Activated CD4-positive, alpha-beta memory T cell treated with anti-CD3 and anti-CD28 coated beads, Interleukin-2, amount 10 ng/mL, durations not matched to agents 7 days and 5 days (primary cell): ENCODE measurements at regions not wholly inside any gene's neighbourhood (a gene's known extent, or its start where the extent isn't known, plus 50 kb on each side); places are given as distances from the start of the nearest gene placed in this dataset.
"Not testable (repeated sequence)": the region's sequence is repeated elsewhere in the genome, so short reads cannot be mapped to it uniquely, and the experiment has no call there.

Experiments
- CTCF ChIA-PET: fragments of 350-600 bp; sonication (Branson Sonifier 250); formaldehyde crosslinking; loops from one replicate; lab custom pipeline; 2021; ENCODE audit warnings: antibody characterized with exemption, inconsistent platforms; lab: Charles Lee
- POLR2A ChIA-PET: fragments of 350-600 bp; sonication (Branson Sonifier 250); formaldehyde crosslinking; loops from one replicate; lab custom pipeline; 2021; ENCODE audit warnings: antibody characterized with exemption; lab: Charles Lee
- DNase-seq: peaks from one replicate; pipeline ENCODE4 v3.0.0-alpha.2; 2020
- H3K27ac Mint-ChIP-seq: one replicate; pipeline ENCODE4 v1.8.0; 2021; ENCODE audit warnings: mild to moderate bottlenecking, mixed read lengths
- H3K27me3 Mint-ChIP-seq: one replicate; pipeline ENCODE4 v1.8.0; 2021; ENCODE audit warnings: mixed read lengths
- H3K36me3 Mint-ChIP-seq: one replicate; pipeline ENCODE4 v1.8.0; 2021; ENCODE audit warnings: low read depth, mixed read lengths
- H3K4me1 Mint-ChIP-seq: one replicate; pipeline ENCODE4 v1.8.0; 2021; ENCODE audit warnings: mixed read lengths
- H3K4me3 Mint-ChIP-seq: one replicate; pipeline ENCODE4 v1.8.0; 2021; ENCODE audit warnings: mild to moderate bottlenecking, mixed read lengths
- H3K9me3 Mint-ChIP-seq: one replicate; pipeline ENCODE4 v1.8.0; 2021; ENCODE audit warnings: mixed read lengths

DNA sequence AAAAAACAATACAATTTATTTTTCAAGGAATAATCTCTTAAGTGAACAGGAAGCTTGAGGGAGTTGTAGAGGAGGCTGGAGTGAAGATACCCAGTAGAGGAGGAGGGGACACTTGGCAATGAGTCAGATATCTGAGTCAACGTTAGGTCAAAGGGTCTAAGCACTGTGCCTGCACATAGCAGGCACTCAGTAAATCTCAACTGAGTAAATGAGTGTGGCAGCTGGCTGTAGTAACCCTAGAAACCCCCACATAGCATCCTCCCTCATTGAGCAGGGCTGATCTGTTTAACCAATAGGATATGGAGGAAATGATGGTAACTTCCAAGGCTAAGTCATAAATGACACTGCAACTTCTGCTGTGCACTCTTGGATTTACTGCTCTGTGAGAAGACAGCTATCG is 186.0 kb upstream of the FAM241A start:
- H3K4me3 Mint-ChIP-seq, result no peak overlapping the region
- ChIA-PET CTCF (no interaction called here), POLR2A (no interaction called here)
- no peak overlapping the region for H3K27ac Mint-ChIP-seq
- H3K36me3 Mint-ChIP-seq, result no peaks in the 10 kb centered on the region
- DNase-seq, result no peak
- H3K27me3 Mint-ChIP-seq, result no peaks in the 10 kb centered on the region
- H3K4me1 Mint-ChIP-seq, result no peaks in the 10 kb centered on the region
- no peaks in the 10 kb centered on the region for H3K9me3 Mint-ChIP-seq

DNA sequence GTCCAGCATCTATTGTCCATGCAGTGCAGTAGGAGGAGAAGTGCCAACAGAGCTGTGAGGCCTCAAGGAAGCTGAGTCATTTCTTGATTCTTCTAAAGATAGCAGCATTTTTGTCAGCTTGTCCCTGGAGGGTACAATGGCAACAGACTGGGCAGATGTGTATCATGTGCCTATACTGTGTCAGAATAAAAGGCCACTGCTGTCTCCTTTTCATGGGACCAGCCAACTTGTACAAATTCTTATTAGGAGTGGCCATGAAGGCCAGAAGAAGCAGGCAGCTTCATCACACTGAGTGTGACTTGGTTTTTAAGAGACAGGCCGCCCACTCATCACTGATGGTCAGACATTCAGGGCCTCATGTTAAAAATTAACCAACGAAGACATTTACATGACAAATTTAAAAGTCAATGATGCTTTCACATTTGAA is 185.0 kb upstream of the FAM241A start:
- DNase-seq, result no peak
- ChIA-PET CTCF (no interaction called here), POLR2A (no interaction called here)
- Mint-ChIP-seq H3K27ac (no peak overlapping the region), H3K4me1 (no peaks in the 10 kb centered on the region), H3K9me3 (no peaks in the 10 kb centered on the region), H3K4me3 (no peak overlapping the region), H3K36me3 (no peaks in the 10 kb centered on the region), H3K27me3 (no peaks in the 10 kb centered on the region)

GRCh38 chr4:111961026-111961425 is 184.2 kb upstream of the FAM241A start:
- not testable (repeated sequence) for H3K4me1 Mint-ChIP-seq

GRCh38 chr4:111961809-111962208 is 183.4 kb upstream of the FAM241A start:
- Mint-ChIP-seq H3K27ac (no peak overlapping the region), H3K9me3 (no peaks in the 10 kb centered on the region), H3K4me1 (no peaks in the 10 kb centered on the region), H3K27me3 (no peaks in the 10 kb centered on the region), H3K36me3 (no peaks in the 10 kb centered on the region), H3K4me3 (no peak overlapping the region)
- CTCF ChIA-PET, result no interaction called here
- POLR2A ChIA-PET, result no interaction called here
- no peak for DNase-seq

More at GRCh38 chr4:111961026-111961425, 184.2 kb upstream of the FAM241A start:
- H3K36me3 Mint-ChIP-seq, H3K4me3 Mint-ChIP-seq, DNase-seq, H3K27me3 Mint-ChIP-seq, H3K9me3 Mint-ChIP-seq, CTCF ChIA-PET, H3K27ac Mint-ChIP-seq: not testable (repeated sequence)
- POLR2A ChIA-PET, result interaction anchor here (0.6 kb wide), 1 partner anchor 336 kb away, joined by 3 read pairs; the partner anchor contains the start of gene ALPK1

DNA sequence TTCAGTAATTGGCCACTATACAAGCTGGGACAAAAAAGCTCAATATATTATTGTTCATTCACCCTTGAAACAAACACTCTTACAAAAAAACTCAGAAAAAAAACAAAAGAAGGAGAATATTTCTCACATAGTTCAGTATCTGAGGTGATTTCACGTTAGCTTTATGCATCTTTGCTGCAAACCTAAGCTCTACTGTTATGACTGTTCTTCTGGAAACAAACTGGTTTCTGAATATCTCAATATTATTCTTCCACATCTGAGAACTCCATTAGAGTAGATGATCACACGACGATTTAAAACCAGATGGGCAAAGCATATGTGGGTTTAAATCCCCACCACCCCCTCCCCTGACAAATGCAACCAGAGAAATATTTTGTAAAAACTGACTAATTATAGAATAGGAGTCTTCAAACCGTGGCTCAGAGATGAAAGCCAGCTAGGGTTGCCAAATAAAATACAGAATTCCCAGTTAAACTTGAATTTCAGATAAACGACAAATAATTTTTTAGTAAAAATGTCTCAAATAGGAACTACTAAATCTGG is 182.0 kb upstream of the FAM241A start:
- Mint-ChIP-seq H3K4me1 (no peaks in the 10 kb centered on the region), H3K27ac (no peak overlapping the region), H3K27me3 (no peaks in the 10 kb centered on the region), H3K4me3 (no peak overlapping the region), H3K9me3 (no peaks in the 10 kb centered on the region), H3K36me3 (no peaks in the 10 kb centered on the region)
- ChIA-PET CTCF (no interaction called here), POLR2A (no interaction called here)
- DNase-seq, result no peak

DNA sequence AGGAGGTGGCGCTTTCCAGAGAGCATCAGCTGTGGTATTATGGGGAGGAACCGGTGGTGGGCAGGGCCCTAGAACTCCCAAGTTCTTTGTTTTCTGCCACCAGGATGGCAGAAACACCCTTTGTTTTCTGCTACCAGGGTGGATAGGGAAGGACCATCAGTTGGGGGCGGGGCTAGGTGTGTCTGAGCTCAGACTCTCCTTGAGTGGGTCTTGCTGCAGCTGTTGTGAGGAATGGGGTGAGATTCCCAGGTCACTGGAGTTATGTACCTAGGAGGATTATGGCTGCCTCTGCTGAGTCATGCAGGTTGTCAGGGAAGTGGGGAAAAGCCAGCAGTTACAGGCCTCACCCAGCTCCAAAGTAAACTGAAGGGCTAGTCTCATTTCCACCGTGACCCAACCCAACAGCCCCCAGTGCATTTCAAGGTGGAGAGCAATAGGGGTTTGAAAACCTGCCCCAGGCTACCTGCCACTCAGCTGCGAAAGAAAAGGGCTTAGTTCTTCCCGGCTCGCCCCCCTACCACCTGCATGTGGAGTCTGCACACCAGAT is 167.8 kb upstream of the FAM241A start:
- Mint-ChIP-seq H3K27me3 (peaks cover 1% of the 10 kb centered on the region), H3K36me3 (no peaks in the 10 kb centered on the region), H3K4me3 (no peak overlapping the region), H3K4me1 (no peaks in the 10 kb centered on the region), H3K9me3 (no peaks in the 10 kb centered on the region), H3K27ac (no peak overlapping the region)
- DNase-seq, result no peak
- CTCF ChIA-PET, result no interaction called here
- POLR2A ChIA-PET, result no interaction called here

GRCh38 chr4:111979921-111980320 is 165.3 kb upstream of the FAM241A start:
- Mint-ChIP-seq H3K27me3 (peaks cover 1% of the 10 kb centered on the region), H3K9me3 (no peaks in the 10 kb centered on the region), H3K4me1 (no peaks in the 10 kb centered on the region), H3K4me3 (no peak overlapping the region), H3K27ac (no peak overlapping the region), H3K36me3 (no peaks in the 10 kb centered on the region)
- ChIA-PET POLR2A (no interaction called here), CTCF (no interaction called here)
- DNase-seq, result no peak

DNA sequence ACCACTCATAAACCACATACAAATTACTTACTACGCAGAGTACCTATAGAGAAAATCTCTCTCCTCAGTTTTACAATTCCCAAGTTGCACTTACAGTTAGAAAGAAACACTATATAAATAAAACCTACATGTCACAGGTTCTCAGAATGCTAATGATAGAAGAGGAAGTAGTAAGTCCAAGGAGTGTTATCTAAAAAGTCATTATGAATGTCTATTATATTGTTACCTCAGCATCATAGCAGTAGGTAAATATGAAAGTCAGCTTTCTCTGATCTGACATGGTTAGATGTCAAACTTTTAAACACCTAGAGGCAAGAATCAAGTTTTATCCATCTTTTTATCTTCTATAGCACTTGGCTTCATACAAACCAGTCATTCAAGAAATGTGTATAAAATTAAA is 163.2 kb upstream of the FAM241A start:
- Mint-ChIP-seq H3K4me1 (no peaks in the 10 kb centered on the region), H3K27me3 (peaks cover 2% of the 10 kb centered on the region), H3K27ac (no peak overlapping the region), H3K36me3 (no peaks in the 10 kb centered on the region), H3K4me3 (no peak overlapping the region), H3K9me3 (no peaks in the 10 kb centered on the region)
- ChIA-PET POLR2A (no interaction called here), CTCF (no interaction called here)
- no peak for DNase-seq

GRCh38 chr4:111984169-111984819 is 161.0 kb upstream of the FAM241A start:
- Mint-ChIP-seq H3K27ac (no peak overlapping the region), H3K4me1 (no peaks in the 10 kb centered on the region), H3K9me3 (no peaks in the 10 kb centered on the region), H3K36me3 (no peaks in the 10 kb centered on the region), H3K27me3 (peaks cover 4% of the 10 kb centered on the region), H3K4me3 (no peak overlapping the region)
- no peak for DNase-seq
- CTCF ChIA-PET, result no interaction called here
- POLR2A ChIA-PET, result no interaction called here

- no peaks in the 10 kb centered on the region for H3K4me1 Mint-ChIP-seq
- H3K27ac Mint-ChIP-seq, result no peak overlapping the region
- no peak overlapping the region for H3K4me3 Mint-ChIP-seq
- H3K9me3 Mint-ChIP-seq, result no peaks in the 10 kb centered on the region
- peaks cover 8% of the 10 kb centered on the region for H3K27me3 Mint-ChIP-seq
- ChIA-PET POLR2A (no interaction called here), CTCF (no interaction called here)
- DNase-seq, result no peak
- H3K36me3 Mint-ChIP-seq, result no peaks in the 10 kb centered on the region
These were observed 159.8 kb upstream of the FAM241A start for GRCh38 chr4:111985426-111985825.

GRCh38 chr4:111986095-111986494 is 159.2 kb upstream of the FAM241A start:
- Mint-ChIP-seq H3K4me3 (no peak overlapping the region), H3K27me3 (peaks cover 8% of the 10 kb centered on the region), H3K9me3 (no peaks in the 10 kb centered on the region), H3K36me3 (no peaks in the 10 kb centered on the region), H3K4me1 (no peaks in the 10 kb centered on the region), H3K27ac (no peak overlapping the region)
- ChIA-PET POLR2A (no interaction called here), CTCF (no interaction called here)
- DNase-seq, result no peak

DNA sequence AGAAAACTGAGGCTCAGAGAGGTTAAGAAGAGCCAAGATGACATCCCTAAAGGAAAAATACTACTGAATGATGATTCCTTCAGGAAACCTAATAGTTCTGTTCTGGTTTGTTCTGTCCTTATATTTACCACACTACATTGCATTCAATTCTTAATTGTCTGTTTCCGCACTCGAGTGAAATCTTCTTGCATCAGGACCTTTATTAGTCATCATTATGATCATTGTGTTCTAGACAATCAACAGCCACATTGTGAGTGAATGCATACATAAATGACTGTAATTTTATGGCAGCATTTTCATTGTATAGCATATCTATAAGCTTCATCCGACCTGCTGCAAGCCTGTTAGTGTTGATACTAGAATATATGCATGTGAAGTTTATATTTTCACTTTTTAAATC is 156.7 kb upstream of the FAM241A start:
- no peaks in the 10 kb centered on the region for H3K36me3 Mint-ChIP-seq
- no peaks in the 10 kb centered on the region for H3K9me3 Mint-ChIP-seq
- ChIA-PET POLR2A (no interaction called here), CTCF (no interaction called here)
- no peak overlapping the region for H3K4me3 Mint-ChIP-seq
- no peak for DNase-seq
- H3K27ac Mint-ChIP-seq, result no peak overlapping the region
- H3K27me3 Mint-ChIP-seq, result peaks cover 13% of the 10 kb centered on the region
- H3K4me1 Mint-ChIP-seq, result no peaks in the 10 kb centered on the region

GRCh38 chr4:111989817-111990216 is 155.4 kb upstream of the FAM241A start:
- no peak overlapping the region for H3K4me3 Mint-ChIP-seq
- no peaks in the 10 kb centered on the region for H3K4me1 Mint-ChIP-seq
- no peaks in the 10 kb centered on the region for H3K36me3 Mint-ChIP-seq
- no peaks in the 10 kb centered on the region for H3K9me3 Mint-ChIP-seq
- ChIA-PET CTCF (no interaction called here), POLR2A (no interaction called here)
- no peak overlapping the region for H3K27ac Mint-ChIP-seq
- no peak for DNase-seq
- peaks cover 13% of the 10 kb centered on the region for H3K27me3 Mint-ChIP-seq

- H3K9me3 Mint-ChIP-seq, result no peaks in the 10 kb centered on the region
- no peak overlapping the region for H3K4me3 Mint-ChIP-seq
- H3K27me3 Mint-ChIP-seq, result peaks cover 11% of the 10 kb centered on the region
- H3K36me3 Mint-ChIP-seq, result no peaks in the 10 kb centered on the region
- no peak overlapping the region for H3K27ac Mint-ChIP-seq
- DNase-seq, result no peak
- no peaks in the 10 kb centered on the region for H3K4me1 Mint-ChIP-seq
- ChIA-PET CTCF (no interaction called here), POLR2A (no interaction called here)
These were observed 154.1 kb upstream of the FAM241A start for GRCh38 chr4:111991163-111991562.
